Body of pancreas (tissue), 4 donors: ENCODE measurements at regions not wholly inside any gene's neighbourhood (a gene's known extent, or its start where the extent isn't known, plus 50 kb on each side); places are given as distances from the start of the nearest gene placed in this dataset.

Experiments used
- CTCF ChIP-seq, 7 experiments: fragments of 450-650 bp in 4 of 7; fragments of 200-600 bp in 3 of 7; sonication (generic) in 3 of 7; IDR thresholded peaks; one replicate each; pipeline ENCODE4 v1.5.1; 2016 to 2019; ENCODE audit warnings: antibody characterized with exemption in 7 of 7
- POLR2A ChIP-seq, 3 donors: fragments of 450-650 bp; IDR thresholded peaks; one replicate each; pipeline ENCODE4 v1.6.1; 2016; ENCODE audit warnings: antibody characterized with exemption in 3 of 3, mild to moderate bottlenecking in 2 of 3

- TF ChIP-seq CTCF (IDR thresholded peaks at IDR 0.05): no peak
- TF ChIP-seq POLR2A (IDR thresholded peaks at IDR 0.05): no peak
Measured at GRCh38 chr17:34479371-34479770, 100.0 kb upstream of the TMEM132E start.
